HG03280 (cell line): ENCODE measurements at regions not wholly inside any gene's neighbourhood (a gene's known extent, or its start where the extent isn't known, plus 50 kb on each side); places are given as distances from the start of the nearest gene placed in this dataset.
"Not testable (repeated sequence)": the region's sequence is repeated elsewhere in the genome, so short reads cannot be mapped to it uniquely, and the experiment has no call there.

Source experiments
- ATAC-seq: cut with Tn5 transposase; IDR thresholded peaks from one replicate; pipeline ENCODE4 v1.9.1; 2021; ENCODE audit warnings: mild to moderate bottlenecking, moderate library complexity; ENCODE audit not compliant: unreplicated experiment

DNA sequence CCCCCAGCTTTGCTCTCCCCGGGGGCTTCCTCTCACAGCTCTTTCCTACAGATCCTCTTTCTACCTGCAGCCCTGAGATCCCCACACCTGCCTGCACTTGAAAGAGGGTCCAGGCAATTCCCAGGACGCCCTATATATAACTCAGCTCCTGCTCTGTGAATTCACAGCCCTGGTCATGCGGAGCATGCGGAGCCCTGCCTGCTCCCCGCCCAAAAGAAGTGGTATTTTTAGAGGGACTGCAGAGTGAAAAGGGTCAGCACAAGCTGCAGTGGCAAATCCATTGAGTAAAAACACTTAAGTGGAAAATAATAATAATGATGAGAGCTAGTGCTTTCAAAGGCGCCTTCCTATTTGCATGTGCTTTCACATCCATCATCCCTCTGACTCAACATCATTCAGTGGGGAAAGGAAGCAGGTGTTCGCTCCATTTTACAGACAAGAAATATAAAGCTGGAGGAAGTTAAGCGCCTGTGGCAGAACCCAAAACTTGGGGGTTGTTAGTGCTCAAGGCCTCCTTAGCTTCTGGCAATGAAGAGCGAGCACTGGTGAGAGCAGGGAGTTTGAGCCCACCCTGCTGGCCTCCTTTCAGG lies 76.3 kb upstream of the LIPC start:
- no peak for ATAC-seq

DNA sequence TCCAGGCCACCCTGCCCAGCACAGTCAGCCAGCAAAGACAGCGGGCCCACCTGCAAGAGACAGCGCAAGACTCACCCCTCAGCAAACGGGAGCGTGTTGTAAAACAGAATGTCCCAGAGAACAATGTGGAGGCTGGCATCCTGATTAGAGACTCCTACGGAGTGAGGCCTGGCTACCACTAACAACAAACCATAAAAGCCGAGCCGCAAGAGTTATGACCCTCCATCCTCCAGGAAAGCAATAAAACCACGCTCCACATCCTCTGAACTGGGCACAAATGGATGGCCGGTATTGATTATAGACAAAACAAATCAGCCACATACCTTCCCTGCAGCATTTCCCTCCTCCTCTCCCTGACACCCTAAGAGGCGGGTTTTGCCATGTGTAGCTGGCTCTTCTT lies 75.8 kb upstream of the LIPC start:
- ATAC-seq, result no peak

DNA sequence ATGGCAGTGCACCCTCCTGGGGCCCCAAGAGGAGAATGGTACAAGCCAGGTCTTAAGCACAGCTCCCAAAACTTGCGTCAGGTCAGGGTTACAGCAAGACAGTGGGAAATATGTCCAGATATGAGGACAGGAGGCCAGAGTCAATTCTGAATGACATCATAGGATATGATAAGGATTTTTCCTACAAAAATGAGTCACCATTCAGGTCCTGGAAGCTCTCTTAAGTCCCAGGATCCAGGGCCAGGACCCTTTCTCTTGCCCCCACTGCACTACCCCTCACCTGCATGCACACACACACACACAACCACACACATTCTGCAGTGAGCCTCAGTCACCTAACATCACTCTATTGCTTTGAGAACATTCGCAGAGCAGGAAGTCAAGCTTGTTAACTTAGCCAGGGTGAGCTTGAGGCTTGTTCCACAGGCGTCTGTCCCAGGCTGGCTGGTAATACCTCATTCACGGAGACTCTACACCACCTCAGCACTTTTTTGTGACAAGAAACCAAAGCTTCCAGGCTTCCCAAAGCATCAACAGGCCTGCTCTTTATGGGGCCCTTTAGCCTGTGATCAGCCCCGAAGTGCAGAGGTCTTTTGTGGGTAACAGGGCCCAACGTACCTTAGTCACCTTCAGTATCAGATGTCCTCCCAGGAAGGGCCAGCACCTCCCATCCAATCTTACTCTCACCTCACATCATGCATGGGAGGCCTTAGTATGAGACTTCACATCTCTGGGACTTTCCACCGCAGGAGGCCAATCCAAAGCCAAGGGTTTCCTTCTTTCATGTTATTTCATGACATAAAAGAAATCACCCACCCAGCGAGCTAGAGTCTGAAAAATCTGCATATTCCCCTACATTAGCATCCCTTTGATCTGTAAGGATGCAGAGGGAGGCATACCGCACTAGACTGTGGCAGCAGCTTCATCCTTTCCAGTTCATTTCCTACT lies 74.0 kb upstream of the LIPC start:
- ATAC-seq, result no peak

DNA sequence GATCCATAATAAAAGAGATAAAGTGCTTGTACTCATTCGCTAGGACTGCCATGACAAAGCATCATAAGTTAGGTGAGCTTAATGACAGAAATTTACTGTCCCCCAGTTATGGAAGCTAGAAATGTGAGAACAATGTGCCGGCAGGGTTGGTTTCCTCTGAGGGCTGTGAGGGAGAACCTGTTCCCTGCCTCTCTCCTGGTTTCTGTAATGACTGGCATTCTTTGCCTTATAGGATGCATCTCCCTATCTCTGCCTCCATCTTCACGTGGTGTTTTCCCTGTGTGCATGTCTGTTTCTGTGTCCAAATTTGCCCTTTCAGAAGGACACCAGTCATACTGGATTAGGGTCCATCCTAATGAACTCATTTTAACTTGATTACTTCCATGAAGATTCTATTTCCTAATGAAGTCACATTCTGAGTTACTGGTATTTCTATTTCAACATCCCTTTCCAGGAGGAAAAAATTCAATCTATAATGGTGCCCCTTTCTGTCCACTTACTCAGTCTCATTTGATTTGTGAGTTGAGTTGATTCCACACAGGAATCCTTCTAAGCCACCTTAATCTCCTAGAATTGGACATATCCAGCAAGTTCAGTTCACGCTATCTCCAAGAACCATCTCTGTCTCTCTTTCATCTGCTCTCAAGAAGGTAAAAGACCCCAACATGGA lies 71.2 kb upstream of the LIPC start:
- ATAC-seq, result no peak

DNA sequence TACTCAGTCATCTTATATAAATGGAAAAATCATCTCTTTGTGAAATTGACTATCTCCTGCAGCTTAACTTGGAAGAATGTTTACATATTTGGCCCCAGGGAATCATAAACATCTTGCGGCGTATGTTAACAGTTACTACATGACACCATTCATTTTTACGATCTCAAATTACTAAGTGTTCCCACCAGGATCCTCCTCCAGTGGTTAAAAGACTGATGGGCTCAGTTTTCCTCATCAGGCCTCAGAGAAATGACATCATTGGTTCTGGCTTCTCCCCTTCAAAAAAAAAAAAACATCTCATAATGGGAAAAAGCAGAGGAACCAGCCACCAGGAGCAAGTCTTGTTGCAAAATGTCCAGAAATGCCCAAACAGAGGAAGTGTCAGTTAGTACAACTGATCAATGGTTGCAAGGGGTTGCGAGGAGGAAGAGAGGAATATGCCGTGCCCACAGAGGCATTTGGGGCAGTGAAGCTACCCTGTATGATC lies 70.5 kb upstream of the LIPC start:
- ATAC-seq, result no peak

DNA sequence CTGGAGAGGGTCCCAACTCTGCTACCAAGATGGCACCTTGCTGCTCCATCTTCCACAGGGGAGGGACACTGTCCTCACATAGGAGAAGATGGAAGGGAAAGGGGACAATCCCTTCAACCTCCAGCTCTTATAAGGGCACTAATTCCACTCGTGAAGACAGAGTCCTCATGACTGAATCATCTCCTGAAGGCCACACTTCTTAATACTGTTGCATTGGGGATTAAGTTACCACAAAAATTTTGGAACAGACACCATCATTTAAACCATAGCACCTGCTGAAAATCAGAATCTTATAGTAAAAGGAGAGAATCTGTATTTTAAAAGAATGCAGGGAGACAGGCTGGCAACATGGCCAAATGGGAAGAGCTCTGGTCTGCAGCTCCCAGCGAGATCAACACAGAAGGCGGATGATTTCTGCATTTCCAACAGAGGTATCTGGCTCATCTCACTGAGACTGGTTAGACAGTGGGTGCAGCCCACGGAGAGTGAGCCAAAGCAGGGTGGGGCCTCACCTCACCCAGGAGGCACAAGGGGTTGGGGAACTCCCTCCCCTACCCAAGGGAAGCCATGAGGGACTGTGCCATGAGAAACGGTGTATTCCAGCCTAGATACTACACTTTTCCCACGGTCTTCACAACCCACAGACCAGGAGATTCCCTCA lies 69.4 kb upstream of the LIPC start:
- ATAC-seq, result no peak

DNA sequence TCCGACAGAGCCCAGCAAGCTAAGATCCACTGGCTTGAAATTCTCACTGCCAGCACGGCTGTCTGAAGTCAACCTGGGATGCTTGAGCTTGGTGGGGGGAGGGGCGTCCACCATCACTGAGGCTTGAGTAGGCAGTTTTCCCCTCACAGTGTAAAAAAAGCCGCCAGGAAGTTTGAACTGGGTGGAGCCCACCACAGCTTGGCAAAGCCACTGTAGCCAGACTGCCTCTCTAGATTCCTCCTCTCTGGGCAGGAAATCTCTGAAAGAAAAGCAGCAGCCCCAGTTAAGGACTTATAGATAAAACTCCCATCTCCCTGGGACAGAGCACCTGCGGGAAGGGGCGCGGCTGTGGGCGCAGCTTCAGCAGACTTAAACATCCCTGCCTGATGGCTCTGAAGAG lies 68.7 kb upstream of the LIPC start:
- not testable (repeated sequence) for ATAC-seq

DNA sequence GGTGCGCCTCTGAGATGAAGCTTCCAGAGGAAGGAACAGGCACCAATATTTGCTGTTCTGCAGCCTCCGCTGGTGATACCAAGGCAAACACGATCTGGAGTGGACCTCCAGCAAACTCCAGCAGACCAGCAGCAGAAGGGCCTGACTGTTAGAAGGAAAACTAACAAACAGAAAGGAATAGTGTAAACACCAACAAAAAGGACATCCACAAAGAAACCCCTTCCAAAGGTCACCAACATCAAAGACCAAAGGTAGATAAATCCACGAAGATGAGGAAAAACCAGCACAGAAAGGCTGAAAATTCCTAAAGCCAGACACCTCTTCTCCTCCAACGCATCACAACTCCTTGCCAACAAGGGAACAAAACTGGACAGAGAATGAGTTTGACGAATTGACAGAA lies 68.1 kb upstream of the LIPC start:
- not testable (repeated sequence) for ATAC-seq

DNA sequence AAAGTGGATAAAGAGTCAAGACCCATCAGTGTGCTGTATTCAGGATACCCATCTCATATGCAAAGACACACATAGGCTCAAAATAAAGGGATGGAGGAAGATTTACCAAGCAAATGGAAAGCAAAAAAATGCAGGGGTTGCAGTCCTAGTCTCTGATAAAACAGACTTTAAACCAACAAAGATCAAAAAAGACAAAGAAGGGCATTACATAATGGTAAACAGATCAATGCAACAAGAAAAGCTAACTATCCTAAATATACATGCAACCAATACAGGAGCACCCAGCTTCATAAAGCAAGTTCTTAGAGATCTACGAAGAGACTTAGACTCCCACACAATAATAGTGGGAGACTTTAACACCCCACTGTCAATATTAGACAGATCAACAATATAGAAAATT lies 66.7 kb upstream of the LIPC start:
- ATAC-seq, result not testable (repeated sequence)

DNA sequence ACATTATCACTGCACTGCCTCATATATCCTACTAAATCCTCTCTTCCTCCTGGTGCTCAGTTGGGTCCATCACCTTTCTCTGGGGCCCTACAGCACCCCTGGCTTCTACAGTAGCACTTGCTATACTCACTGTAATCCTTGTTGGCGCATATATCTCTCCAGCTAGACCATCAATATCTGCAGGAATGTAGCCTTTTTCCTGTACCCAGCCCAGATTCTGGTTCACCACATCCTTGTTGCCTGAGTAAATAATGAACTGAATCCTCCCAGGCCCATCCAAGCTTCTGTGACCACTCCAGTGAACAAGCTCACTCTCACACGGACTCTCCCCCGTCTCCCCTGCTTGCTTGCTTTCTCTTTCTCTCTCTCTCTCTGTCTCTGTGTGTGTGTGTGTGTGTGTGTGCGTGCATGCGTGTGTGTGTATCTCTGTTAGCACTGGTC lies 62.5 kb upstream of the LIPC start:
- no peak for ATAC-seq

DNA sequence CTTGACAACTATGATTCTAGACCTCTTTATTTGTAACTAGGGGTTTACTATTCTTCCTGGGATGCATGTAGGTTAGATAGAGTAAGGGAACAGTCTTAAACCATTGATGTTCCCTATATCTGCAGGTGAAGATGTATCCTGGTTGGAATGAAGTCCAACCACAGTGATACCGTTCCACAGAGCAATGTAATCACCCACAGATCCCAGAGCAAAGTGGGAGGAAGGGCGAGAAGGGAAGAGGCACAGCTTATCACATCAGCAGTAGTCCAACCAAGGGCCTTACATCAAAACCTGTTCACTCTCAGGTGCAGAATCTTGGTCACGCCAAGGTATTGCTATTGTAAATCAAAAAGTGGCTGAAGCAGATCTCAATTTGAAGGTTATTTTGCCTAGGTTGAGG lies 61.8 kb upstream of the LIPC start:
- ATAC-seq, result no peak

DNA sequence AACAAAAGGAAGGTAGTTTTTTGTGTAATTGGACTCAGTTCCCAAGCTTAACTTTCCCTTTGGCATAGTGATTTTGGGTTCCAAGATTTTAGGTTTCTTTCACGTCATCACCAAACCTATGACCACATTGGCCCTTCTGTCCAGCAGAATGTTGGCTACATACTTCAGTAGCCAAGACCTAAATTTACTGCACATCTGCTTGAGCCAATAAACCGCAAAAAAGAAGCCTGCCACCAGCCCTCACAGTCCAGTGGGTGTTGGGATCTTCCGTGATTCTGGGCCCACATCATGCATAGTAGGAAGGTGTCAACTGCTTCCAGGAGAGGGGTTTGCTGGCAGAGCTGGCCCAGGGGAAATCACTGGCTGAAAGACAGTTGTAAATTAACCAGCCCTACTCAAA lies 57.6 kb upstream of the LIPC start:
- ATAC-seq, result no peak

DNA sequence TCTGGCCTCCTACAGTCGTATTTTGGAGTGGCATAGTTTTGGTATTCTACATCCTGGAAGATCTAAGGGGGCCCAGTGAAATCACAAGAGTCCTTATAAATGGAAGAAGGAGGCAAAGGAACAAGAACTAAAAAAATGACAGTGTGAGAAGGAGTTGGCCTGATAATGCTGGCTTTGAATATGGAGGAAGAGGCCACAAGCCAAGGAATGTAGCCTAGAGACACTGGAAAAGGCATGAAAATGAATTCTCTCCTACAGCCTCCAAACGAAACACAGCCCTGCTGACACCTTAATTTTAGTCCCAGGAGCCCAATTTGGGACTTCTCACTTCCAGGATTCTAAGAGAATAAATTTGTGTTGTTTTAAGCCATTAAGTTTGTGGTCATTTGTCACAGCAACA lies 54.6 kb upstream of the LIPC start:
- no peak for ATAC-seq

DNA sequence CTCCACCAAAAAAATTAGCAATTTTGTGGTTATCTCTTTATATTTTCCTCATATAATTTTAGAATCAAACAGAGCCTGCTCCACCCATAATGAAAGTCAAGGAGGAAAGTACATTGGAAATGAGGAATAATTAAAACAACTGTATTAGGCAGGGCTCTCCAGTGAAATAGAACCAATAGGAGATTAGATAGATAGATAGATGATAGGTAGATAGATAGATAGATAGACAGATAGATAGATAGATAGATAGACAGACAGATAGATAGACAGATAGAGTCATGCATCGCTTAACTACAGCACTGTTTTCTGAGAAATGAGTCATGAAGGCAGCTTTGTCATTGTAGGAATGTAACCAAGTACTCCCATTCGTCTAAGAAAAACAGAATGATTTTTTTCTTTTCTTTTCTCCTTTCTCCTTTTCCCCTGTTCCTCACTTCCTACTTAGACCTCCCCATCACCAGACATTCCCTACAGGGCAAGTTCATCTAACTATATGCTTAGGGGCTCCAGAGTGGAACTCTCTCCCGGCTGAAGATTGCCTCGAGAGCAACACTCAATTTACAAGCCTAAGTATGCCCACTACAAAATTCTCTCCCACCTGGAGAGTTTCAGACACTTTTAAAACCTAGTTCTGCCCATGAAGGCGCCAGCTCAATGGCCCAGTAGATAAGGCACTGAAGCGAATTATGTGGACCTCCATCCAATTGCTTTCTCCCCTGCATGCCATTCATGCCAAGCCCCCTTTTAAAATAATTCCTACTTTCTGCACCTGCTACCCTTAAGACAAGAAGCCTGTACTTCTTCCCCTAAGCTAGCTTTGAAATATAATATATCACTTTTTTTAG lies 53.3 kb upstream of the LIPC start:
- ATAC-seq, result no peak

DNA sequence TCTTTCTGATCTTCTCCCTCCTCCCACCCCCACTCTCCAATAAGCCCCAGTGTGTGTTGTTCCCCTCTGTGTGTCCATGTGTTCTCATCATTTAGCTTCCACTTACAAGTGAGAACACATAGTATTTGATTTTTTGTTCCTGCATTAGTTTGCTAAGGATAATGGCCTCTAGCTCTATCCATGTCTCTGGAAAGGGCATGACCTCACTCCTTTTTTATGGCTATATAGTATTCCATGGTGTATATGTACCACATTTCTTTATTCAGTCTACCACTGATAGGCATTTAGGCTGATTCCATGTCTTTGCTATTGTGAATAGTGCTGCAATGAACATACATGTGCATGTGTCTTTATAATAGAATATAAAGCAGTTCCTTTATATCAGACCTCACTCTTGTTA lies 52.3 kb upstream of the LIPC start:
- ATAC-seq, result not testable (repeated sequence)

DNA sequence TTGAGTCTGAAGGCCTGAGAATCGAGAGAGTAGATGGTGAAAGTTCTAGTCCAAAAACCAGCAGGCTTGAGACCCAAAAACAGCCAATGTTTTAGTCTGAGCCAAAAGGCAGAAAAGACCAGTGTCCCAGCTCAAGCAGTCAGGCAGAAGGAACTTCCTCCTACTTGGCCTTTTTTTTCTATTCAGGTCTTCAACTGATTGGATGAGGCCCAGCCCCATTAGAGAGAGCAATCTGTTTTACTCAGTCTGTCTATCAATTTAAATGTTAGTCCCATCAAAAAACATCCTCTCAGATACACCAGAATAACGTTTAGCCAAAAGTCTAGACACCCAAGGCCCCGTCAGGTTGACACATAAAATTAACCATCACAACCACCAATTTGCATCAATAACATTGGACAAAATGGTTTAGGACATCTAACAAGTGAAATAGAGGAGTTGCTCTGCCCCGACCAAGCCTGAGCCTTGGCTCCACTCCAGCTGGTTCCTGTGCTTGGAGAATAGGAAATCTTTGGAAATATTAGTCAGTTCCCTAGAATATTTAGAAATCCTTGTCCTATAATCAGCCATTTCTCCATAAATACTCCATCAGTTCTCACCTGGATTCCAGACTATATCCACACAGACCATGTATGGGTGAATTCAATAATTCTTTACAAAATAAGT lies 51.4 kb upstream of the LIPC start:
- no peak for ATAC-seq

DNA sequence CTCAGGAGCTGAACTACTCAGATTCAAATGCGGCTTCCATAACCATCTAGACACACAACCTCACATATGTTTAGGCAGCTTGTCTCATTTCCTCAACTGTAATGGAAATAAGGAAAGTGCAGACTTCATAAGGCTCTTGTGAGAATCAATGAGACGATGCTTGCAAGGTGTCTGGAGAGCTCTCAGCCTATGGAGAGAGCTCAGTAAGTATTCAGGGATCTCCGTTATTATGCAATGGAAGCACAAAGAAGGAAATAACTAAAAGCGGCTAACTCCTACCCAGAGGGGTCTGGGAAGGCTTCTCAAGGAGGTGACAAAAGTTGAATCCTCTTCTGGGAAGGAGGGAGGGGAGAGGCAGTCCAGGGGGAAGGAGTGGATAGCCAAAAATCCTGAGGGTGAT lies 50.1 kb upstream of the LIPC start:
- ATAC-seq, result no peak
